NCI-H2196 (cell line): ENCODE measurements at regions not wholly inside any gene's neighbourhood (a gene's known extent, or its start where the extent isn't known, plus 50 kb on each side); places are given as distances from the start of the nearest gene placed in this dataset.

Experiments used
- DNase-seq: peaks from one replicate; lab custom pipeline; 2025; ENCODE audit not compliant: unreplicated experiment; lab: John Stamatoyannopoulos, UW

- no peak for DNase-seq
Observed at GRCh38 chr9:88037285-88037845, 63.0 kb upstream of the CDK20 start.

- no peak for DNase-seq
Observed at GRCh38 chr9:88034964-88035363, 60.6 kb upstream of the CDK20 start.

GRCh38 chr9:88033359-88033702 lies 59.0 kb upstream of the CDK20 start:
- DNase-seq = no peak

- no peak for DNase-seq
Observed at GRCh38 chr9:88028338-88028737, 54.0 kb upstream of the CDK20 start.

GRCh38 chr9:88026118-88026479 lies 51.8 kb upstream of the CDK20 start:
- DNase-seq = no peak

- DNase-seq = no peak
Observed at GRCh38 chr9:88025411-88026117, 51.2 kb upstream of the CDK20 start.

- DNase-seq = no peak
Observed at GRCh38 chr9:88024896-88025295, 50.6 kb upstream of the CDK20 start.
